ENCODE measurements at regions not wholly inside any gene's neighbourhood (a gene's known extent, or its start where the extent isn't known, plus 50 kb on each side); places are given as distances from the start of the nearest gene placed in this dataset.

DNA sequence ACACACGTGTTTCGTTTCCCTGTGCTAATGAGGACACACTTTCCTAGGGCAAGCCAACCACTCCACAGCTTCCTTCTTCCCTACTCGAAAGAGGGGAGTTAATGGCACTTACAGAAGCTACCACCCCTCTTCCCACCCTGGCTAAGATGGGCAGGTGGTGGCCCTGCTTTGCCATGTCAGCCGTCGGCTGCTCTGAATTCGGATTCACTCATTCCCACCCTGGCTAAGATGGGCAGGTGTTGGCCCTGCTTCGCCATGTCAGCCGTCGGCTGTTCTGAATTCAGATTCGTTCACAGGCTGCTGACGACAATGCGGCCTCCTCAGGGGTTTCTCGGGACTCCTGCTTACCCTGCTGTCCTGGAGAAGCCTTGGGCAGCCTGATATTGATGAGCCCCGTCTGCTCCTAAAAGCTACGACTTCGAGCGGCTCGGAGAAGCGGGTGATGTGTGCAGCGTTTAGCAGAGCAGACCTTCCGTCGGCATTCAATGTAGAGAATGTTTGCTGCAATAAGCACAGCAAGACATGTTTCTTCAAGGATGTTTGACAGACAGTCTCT lies 56.2 kb upstream of the PPP2R2D start:
- no peak for DNase-seq

DNA sequence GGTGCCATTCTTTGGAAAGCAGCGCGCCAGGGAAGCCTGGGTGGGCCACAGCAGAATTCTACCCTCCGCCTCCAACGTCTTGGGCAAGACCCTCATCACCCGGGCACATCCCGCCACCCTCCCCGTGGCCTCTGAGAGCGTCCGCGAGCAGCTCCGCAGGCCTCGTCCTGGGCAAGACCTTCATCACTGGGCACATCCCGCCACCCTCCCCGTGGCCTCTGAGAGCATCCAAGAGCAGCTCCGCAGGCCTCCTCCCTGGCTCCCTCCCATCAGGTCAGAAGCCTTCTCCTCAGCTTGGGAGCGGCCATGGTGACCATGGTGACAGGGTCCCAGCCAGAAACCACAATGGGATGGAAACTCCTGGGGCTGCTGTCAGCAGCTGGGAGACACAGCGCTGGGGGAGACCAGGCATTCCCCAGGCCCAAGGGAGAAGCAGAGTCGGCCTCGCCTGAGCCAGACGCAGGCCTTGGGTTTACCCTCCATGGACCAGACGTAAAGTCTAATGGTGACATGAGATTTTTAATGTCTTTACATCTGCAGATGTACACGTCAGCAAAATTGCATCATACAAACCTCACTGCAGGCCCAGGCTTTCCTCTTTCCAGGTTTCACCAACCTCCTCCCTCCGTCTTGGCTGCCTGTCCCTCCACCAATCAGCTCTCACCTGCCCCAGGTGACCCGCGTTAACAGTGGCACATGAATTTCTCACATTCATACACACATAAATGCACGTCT lies 55.1 kb upstream of the PPP2R2D start:
- DNase-seq, result no peak

DNA sequence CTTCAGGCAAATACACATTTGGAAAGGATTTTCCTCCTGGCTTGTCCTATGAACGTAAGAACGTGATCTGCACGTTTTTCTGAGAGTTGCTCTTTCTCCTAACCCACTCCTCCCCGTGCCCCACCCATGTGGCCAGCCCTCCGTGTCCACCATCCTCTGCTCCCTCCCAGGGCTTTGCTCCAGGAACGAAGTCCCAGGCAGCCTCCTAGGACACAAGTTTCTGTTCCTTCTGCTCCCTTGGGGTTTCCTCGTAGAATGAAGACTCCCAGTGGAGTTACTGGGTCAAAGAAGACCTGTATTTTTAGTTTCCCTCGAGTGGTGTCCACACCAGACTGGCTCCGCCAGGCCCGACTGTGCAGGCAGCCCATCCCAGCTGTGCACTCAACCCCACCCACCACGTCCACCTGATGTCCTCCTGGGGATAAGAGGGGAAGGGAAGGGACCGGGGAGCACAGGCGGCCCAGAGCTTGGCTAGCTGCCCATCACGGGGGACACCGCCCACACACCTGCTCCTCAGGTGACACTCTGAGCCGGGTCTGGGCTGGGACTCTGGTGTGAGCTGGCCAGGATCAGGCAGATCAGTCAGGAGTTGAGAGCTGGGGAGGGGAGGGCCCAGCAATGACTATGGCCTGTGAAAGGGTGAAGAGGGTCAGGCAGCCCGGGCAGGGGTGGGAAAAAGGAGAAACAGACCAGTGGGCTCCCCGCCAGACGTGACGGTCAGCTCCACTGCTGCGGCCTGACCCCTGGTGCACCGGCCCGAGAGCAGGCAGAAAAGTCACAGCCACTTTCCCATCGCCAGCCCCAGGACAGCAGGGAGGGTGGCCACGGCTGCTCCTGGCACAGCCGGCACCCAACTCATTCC lies 54.3 kb upstream of the PPP2R2D start:
- DNase-seq, result no peak

DNA sequence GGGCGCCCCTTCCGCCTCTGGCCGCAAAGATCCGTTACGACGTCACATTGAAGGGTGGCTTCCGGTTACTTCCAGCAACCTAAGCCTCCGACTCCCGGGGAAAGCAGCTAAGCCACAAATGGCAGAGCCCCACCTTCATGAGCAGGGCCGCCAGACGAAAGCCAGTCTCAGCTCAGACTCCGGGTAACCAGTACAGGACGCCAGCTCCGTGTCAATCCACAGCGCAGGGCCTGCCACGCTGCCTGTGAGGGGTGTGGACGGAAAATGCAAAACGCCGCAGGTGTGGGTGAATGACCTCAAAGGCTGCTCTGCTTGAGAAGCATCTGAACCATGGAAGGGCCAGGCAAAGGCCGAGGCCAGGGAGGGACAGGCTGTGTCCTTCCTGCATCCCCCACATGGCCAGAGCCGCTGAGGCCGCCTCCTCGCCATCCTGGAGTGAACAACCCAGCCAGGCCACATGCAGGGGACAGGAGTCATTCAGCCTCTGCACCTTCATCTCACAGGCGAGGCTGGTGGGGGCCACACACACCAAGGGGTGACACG lies 53.5 kb upstream of the PPP2R2D start:
- no peak for DNase-seq

DNA sequence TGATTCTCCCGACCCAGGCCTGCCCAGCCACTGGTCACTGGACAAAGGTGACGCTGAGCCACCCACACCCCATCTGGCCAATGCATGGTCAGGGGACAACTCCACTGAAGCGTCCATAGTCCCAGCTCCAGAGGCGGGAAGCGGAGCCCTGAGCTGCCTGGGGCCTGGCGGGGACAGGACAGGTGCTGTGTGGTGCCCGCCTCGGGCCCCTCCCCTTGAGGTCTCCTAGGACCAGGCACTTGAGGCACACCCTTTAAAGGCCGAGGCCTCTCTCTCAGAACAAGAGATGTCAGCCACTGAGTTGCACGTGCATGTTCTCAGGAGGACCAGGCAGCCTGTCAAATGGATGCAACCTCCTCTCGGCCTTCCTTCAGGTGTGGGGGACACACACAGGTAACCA lies 52.5 kb upstream of the PPP2R2D start:
- DNase-seq, result no peak

DNA sequence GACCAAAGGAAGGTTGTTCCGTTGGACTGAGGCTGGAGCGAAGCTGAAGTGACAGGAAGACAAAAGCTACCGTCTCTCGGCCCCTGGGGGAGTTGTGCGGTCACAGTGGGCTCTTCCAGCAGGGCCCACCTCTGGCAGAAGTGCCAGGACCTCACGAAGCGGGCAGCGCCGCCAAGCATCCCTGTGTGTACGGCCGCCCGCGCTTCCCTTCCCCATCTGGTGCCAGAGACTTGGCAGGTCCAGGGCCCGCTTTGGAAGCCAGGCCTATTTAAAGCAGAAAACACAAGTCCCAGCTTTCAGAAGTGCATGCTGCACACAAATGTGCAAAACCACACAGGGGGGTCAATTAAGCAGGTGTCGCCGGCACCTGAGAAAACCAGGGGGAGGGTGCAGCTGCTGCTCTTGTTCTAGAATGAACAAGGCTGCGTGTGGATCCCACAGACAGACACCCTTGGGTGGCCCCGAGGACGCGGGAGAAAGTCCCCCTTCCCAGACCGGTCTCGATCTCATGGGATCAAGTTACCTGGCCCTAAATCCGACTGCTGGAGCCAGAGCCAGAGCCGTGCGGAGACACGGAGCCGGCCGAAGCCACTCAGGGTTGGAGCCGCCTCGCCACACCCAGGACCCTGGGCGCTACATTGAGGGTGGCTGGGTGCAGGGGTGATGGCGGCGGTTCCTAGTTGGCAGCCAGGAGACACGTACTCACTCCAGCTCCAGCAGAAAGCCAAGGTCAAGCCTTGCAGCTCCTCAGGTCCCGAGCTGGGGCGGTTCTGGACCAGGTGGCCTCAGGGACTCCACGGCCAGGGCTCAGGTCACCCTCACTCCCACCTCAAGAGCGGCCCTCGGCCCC lies 51.8 kb upstream of the PPP2R2D start:
- DNase-seq, result no peak

DNA sequence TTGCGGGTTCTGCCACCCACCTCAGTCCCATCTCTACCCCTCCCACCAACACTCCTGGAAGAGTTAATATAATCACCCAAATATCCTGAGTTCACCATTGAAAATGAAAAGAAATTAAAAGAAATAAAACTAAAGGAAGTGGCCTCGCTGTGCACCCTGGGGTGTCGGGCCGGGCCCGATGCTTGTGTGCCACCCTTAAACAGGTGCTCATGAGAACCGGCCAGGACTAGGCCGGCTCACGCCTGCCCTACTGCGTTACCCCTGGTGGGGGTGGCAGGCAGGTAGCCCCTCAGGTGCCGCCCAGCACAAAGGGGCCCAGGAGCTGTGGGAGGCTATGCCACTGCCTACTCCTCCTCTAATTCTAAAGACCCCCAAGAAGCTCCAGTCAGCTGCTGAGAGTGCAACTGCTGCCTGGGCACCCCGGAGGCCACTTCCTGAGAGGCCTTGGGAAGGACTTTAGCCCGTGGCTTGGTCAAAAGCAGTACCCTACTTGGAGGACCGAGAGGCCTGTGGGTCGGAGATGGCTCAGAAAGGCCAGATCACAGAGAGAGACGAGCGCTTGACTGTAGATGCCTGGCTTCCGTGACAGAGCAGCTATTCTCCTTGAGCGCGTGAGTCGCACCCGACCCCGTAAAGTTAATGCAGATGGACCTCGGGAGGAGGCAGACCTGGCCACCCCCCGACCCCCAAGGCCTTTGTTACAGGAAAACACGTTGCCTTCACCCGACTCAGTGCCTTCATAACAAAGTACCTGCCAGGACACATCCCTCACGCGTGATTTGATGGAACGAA lies 51.0 kb upstream of the PPP2R2D start:
- DNase-seq, result no peak

DNA sequence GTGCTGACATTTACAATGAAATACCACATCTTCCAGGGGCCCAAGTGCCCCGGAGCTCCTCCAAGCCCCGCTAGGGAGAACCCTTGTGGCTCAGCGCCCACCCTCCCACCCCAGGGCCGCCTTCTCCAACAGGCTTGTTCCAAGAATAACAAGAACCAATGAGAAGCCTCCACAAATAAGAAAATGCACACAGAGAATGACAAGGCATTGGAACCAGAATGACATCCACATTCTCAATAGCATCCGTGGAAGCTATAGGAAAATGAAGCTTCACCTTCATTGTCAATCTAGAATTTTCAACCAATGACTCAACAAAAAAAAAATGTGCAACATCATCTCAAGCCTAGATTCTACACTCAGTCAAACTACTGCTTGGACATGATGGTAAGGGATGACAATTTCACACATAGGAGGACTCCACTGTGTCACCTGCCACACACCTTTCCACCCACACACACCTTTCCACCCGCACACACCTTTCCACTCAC lies 50.4 kb upstream of the PPP2R2D start:
- DNase-seq, result no peak
